Glutamatergic neuron (in vitro differentiated cells): ENCODE measurements at regions not wholly inside any gene's neighbourhood (a gene's known extent, or its start where the extent isn't known, plus 50 kb on each side); places are given as distances from the start of the nearest gene placed in this dataset.

Experiments
- DNase-seq: peaks from one replicate; pipeline ENCODE4 v3.0.0; 2022
- H3K27ac Mint-ChIP-seq: one replicate; pipeline ENCODE4 v1.8.0; 2020; ENCODE audit warnings: mild to moderate bottlenecking, mixed read lengths, inconsistent platforms; ENCODE audit not compliant: unreplicated experiment
- H3K27me3 Mint-ChIP-seq: one replicate; pipeline ENCODE4 v1.8.0; 2020; ENCODE audit warnings: mild to moderate bottlenecking, moderate library complexity, mixed read lengths, inconsistent platforms; ENCODE audit not compliant: unreplicated experiment
- H3K36me3 Mint-ChIP-seq: one replicate; pipeline ENCODE4 v1.8.0; 2020; ENCODE audit warnings: mild to moderate bottlenecking, mixed read lengths, inconsistent platforms; ENCODE audit not compliant: unreplicated experiment
- H3K4me1 Mint-ChIP-seq: one replicate; pipeline ENCODE4 v1.8.0; 2020; ENCODE audit warnings: mild to moderate bottlenecking, low read depth, mixed read lengths, inconsistent platforms; ENCODE audit not compliant: unreplicated experiment
- H3K4me3 Mint-ChIP-seq: one replicate; pipeline ENCODE4 v1.8.0; 2020; ENCODE audit warnings: mild to moderate bottlenecking, mixed read lengths, inconsistent platforms; ENCODE audit not compliant: unreplicated experiment
- H3K9me3 Mint-ChIP-seq: one replicate; pipeline ENCODE4 v1.8.0; 2020; ENCODE audit warnings: mild to moderate bottlenecking, moderate library complexity, mixed read lengths, inconsistent platforms; ENCODE audit not compliant: unreplicated experiment
- CTCF ChIP-seq: fragments of 200-600 bp; sonication (generic); IDR thresholded peaks from one replicate; pipeline ENCODE4 v1.5.0; 2021; ENCODE audit not compliant: partially characterized antibody, unreplicated experiment

- Mint-ChIP-seq H3K27ac (no peak overlapping the region), H3K9me3 (peaks cover 4% of the 10 kb centered on the region), H3K27me3 (no peaks in the 10 kb centered on the region), H3K4me3 (no peak overlapping the region), H3K36me3 (peaks cover 17% of the 10 kb centered on the region), H3K4me1 (peaks cover 3% of the 10 kb centered on the region)
- no peak for DNase-seq
- no peak for TF ChIP-seq CTCF
Observed at GRCh38 chr11:109926941-109927340, 166.3 kb upstream of the ZC3H12C start.

GRCh38 chr11:109929308-109929707 is 163.9 kb upstream of the ZC3H12C start:
- H3K4me3 Mint-ChIP-seq, result no peak overlapping the region
- H3K27me3 Mint-ChIP-seq, result no peaks in the 10 kb centered on the region
- no peak for TF ChIP-seq CTCF
- peaks cover 3% of the 10 kb centered on the region for H3K4me1 Mint-ChIP-seq
- peaks cover 13% of the 10 kb centered on the region for H3K36me3 Mint-ChIP-seq
- DNase-seq, result no peak
- H3K9me3 Mint-ChIP-seq, result peaks cover 2% of the 10 kb centered on the region
- no peak overlapping the region for H3K27ac Mint-ChIP-seq

GRCh38 chr11:109933126-109933525 is 160.1 kb upstream of the ZC3H12C start:
- Mint-ChIP-seq H3K9me3 (peaks cover 2% of the 10 kb centered on the region), H3K4me1 (peaks cover 3% of the 10 kb centered on the region), H3K27me3 (no peaks in the 10 kb centered on the region), H3K4me3 (no peak overlapping the region), H3K27ac (no peak overlapping the region), H3K36me3 (no peaks in the 10 kb centered on the region)
- no peak for TF ChIP-seq CTCF
- DNase-seq, result no peak

GRCh38 chr11:109934151-109934550 is 159.0 kb upstream of the ZC3H12C start:
- H3K9me3 Mint-ChIP-seq, result no peaks in the 10 kb centered on the region
- H3K36me3 Mint-ChIP-seq, result no peaks in the 10 kb centered on the region
- no peak for DNase-seq
- H3K27me3 Mint-ChIP-seq, result no peaks in the 10 kb centered on the region
- H3K27ac Mint-ChIP-seq, result no peak overlapping the region
- no peak for TF ChIP-seq CTCF
- H3K4me3 Mint-ChIP-seq, result no peak overlapping the region
- peaks cover 3% of the 10 kb centered on the region for H3K4me1 Mint-ChIP-seq

- H3K27me3 Mint-ChIP-seq, result no peaks in the 10 kb centered on the region
- no peaks in the 10 kb centered on the region for H3K9me3 Mint-ChIP-seq
- H3K4me3 Mint-ChIP-seq, result no peak overlapping the region
- no peak for TF ChIP-seq CTCF
- no peak overlapping the region for H3K27ac Mint-ChIP-seq
- H3K4me1 Mint-ChIP-seq, result no peaks in the 10 kb centered on the region
- H3K36me3 Mint-ChIP-seq, result no peaks in the 10 kb centered on the region
- no peak for DNase-seq
Observed at GRCh38 chr11:109936661-109937180, 156.5 kb upstream of the ZC3H12C start.
